Lower leg skin (tissue), 3 donors: ENCODE measurements at regions not wholly inside any gene's neighbourhood (a gene's known extent, or its start where the extent isn't known, plus 50 kb on each side); places are given as distances from the start of the nearest gene placed in this dataset.

Experiments used
- POLR2A ChIP-seq, 2 donors: fragments of 450-650 bp; IDR thresholded peaks; one replicate each; pipeline ENCODE4 v1.6.1; 2016 to 2017; ENCODE audit warnings: antibody characterized with exemption in 2 of 2, mild to moderate bottlenecking in 1 of 2, moderate library complexity in 1 of 2
- TF ChIP-seq, protein P1 (sequence below), 3 donors: fragments of 450-650 bp; IDR thresholded peaks; one replicate each; pipeline ENCODE4 v1.5.1; 2016; ENCODE audit warnings: antibody characterized with exemption in 3 of 3, mild to moderate bottlenecking in 3 of 3, moderate library complexity in 2 of 3

DNA sequence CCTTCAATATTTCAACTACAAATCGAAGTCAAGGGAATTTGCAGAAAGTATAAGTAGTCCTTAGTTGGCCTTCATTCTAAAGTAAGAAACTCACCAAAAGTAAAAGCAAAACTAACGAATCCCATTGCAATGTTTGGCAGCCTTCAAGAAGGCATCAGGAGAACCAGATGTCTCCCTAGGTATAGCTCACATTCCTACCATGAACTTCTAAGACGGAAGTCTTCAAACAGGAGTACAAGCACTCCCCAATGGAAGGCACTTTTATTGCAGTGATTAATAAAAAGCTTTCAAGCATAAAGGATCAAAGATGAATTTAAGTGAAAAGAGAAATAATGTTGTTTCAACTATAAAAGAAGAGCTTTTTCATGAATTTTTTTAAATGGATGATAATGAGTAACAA, 236.0 kb upstream of the NR5A2 start:
- no peak for TF ChIP-seq POLR2A (IDR thresholded peaks at IDR 0.05)
- TF ChIP-seq, protein P1, sequence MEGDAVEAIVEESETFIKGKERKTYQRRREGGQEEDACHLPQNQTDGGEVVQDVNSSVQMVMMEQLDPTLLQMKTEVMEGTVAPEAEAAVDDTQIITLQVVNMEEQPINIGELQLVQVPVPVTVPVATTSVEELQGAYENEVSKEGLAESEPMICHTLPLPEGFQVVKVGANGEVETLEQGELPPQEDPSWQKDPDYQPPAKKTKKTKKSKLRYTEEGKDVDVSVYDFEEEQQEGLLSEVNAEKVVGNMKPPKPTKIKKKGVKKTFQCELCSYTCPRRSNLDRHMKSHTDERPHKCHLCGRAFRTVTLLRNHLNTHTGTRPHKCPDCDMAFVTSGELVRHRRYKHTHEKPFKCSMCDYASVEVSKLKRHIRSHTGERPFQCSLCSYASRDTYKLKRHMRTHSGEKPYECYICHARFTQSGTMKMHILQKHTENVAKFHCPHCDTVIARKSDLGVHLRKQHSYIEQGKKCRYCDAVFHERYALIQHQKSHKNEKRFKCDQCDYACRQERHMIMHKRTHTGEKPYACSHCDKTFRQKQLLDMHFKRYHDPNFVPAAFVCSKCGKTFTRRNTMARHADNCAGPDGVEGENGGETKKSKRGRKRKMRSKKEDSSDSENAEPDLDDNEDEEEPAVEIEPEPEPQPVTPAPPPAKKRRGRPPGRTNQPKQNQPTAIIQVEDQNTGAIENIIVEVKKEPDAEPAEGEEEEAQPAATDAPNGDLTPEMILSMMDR (IDR thresholded peaks at IDR 0.05): no peak
